HG02610 (cell line): ENCODE measurements at regions not wholly inside any gene's neighbourhood (a gene's known extent, or its start where the extent isn't known, plus 50 kb on each side); places are given as distances from the start of the nearest gene placed in this dataset.
"Not testable (repeated sequence)": the region's sequence is repeated elsewhere in the genome, so short reads cannot be mapped to it uniquely, and the experiment has no call there.

Experiments used
- ATAC-seq: cut with Tn5 transposase; IDR thresholded peaks from one replicate; pipeline ENCODE4 v1.9.1; 2021; ENCODE audit warnings: mild to moderate bottlenecking, moderate library complexity; ENCODE audit not compliant: unreplicated experiment

- ATAC-seq: no peak
Observed at GRCh38 chr6:141790921-141791320, 341.8 kb upstream of the GJE1 start.

- ATAC-seq: no peak
Observed at GRCh38 chr6:141788096-141788495, 344.6 kb upstream of the GJE1 start.

- ATAC-seq: no peak
Observed at GRCh38 chr6:141783585-141783984, 349.1 kb upstream of the GJE1 start.

GRCh38 chr6:141780296-141780695, 352.4 kb upstream of the GJE1 start:
- no peak for ATAC-seq

- no peak for ATAC-seq
Observed at GRCh38 chr6:141764388-141764787, 368.3 kb upstream of the GJE1 start.

GRCh38 chr6:141758430-141758829, 374.3 kb upstream of the GJE1 start:
- ATAC-seq: no peak

GRCh38 chr6:141753180-141753579, 379.5 kb upstream of the GJE1 start:
- no peak for ATAC-seq

- ATAC-seq: no peak
Observed at GRCh38 chr6:141752677-141753076, 380.0 kb upstream of the GJE1 start.

- not testable (repeated sequence) for ATAC-seq
Observed at GRCh38 chr6:141746324-141746723, 386.4 kb upstream of the GJE1 start.

- ATAC-seq: no peak
Observed at GRCh38 chr6:141744971-141745370, 387.8 kb upstream of the GJE1 start.

- ATAC-seq: no peak
Observed at GRCh38 chr6:141744194-141744925, 388.4 kb upstream of the GJE1 start.

- ATAC-seq: no peak
Observed at GRCh38 chr6:141736104-141736503, 396.6 kb upstream of the GJE1 start.

GRCh38 chr6:141735126-141735525, 397.6 kb upstream of the GJE1 start:
- ATAC-seq: no peak

GRCh38 chr6:141734071-141734840, 398.5 kb upstream of the GJE1 start:
- no peak for ATAC-seq

GRCh38 chr6:141729146-141729545, 403.6 kb upstream of the GJE1 start:
- ATAC-seq: no peak

- ATAC-seq: no peak
Observed at GRCh38 chr6:141728330-141728729, 404.4 kb upstream of the GJE1 start.

GRCh38 chr6:141726248-141726647, 406.5 kb upstream of the GJE1 start:
- no peak for ATAC-seq

GRCh38 chr6:141724731-141725130, 408.0 kb upstream of the GJE1 start:
- ATAC-seq: no peak

- ATAC-seq: no peak
Observed at GRCh38 chr6:141719476-141719875, 413.2 kb upstream of the GJE1 start.

- no peak for ATAC-seq
Observed at GRCh38 chr6:141705431-141705830, 427.3 kb upstream of the GJE1 start.

- ATAC-seq: no peak
Observed at GRCh38 chr6:141704151-141704550, 428.6 kb upstream of the GJE1 start.

GRCh38 chr6:141701732-141702131, 431.0 kb upstream of the GJE1 start:
- no peak for ATAC-seq
